ENCODE measurements at regions not wholly inside any gene's neighbourhood (a gene's known extent, or its start where the extent isn't known, plus 50 kb on each side); places are given as distances from the start of the nearest gene placed in this dataset.
"Not testable (repeated sequence)": the region's sequence is repeated elsewhere in the genome, so short reads cannot be mapped to it uniquely, and the experiment has no call there.

- no peak for DNase-seq
Observed at GRCh38 chr9:7340451-7340850, 459.1 kb downstream of the DMAC1 start.

DNA sequence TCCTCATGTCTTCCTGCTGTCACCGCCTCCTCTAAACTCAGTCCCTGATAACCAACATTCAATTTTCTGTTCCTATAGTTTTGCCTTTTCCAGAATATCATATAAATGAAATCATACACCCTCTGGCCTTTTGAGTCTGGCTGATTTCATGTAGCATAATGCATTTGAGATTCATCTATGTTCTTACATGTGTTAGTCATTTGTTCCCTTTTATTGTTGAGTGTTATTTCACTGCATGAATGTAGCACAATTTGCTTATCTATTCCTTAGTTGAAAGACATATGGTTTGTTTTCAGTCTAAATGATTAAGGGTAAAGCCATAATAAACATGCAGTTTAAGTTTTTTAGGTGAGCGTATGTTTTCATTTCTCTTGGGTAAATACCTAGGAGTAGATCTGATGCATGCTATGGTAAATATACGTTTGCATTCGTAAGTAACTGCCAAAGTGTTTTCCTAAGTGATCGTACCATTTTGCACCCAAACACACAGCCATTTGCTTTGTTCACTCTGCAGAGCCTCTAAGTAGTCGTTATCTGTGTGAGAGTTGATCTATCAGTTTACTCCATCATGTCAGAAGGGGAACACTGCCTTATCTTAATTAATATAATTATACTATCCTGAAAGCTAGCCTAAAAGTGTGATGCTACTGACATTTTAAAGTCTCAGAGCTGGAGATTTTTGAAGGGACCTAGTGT lies 460.8 kb downstream of the DMAC1 start:
- DNase-seq = no peak

DNA sequence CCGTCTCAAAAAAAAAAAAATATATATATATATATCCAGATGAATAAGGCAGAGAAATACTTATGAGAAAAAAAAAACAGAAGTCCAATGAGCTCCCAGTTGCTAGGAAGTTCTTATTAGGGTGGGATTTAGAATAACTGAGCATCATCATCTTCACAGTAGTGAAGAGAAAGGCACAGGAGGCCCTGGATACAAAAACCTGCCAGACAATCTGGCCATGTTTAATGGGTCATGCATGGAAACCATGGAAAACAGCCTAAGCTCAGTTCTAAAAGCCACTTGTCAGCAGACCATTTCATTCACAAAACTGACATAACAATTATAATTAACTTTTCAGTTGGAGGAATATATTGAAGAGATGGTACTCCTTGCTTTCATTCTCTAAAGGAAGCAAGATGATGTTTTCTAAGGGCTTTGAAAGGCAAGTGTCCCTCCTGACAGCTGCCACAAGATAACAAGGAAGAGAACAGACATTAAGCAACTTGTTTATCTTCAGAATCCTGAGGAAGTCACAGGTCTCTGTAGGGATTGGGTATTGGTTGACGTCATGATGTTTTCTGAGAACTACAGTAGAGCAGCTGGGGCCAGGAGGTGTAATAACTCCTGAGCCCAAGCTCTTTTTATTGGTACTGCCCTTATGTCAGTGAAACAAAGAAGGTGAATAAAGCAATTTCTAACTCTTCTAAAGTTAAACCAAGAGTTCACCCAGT lies 463.1 kb downstream of the DMAC1 start:
- no peak for DNase-seq

DNA sequence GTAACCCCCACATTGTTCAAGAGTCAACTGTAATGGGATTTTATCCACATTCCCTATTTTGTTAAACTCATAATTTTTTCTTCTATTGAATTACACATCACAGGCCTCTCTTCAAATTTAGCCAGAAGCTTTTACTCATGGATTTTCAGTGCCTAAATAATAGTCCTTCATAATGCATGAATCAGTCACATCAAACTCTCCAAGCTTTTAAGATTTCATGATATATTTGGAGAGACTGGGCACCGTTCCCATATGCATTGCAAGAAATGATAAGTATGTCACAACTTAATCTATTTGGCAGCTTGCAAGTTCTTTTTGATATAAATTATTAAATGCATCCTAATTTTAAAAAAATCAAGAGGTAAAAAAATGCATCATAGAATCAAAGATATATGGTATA lies 465.9 kb downstream of the DMAC1 start:
- DNase-seq = no peak

GRCh38 chr9:7332780-7333179 lies 466.8 kb downstream of the DMAC1 start:
- no peak for DNase-seq

- no peak for DNase-seq
Observed at GRCh38 chr9:7328453-7328852, 471.1 kb downstream of the DMAC1 start.

DNA sequence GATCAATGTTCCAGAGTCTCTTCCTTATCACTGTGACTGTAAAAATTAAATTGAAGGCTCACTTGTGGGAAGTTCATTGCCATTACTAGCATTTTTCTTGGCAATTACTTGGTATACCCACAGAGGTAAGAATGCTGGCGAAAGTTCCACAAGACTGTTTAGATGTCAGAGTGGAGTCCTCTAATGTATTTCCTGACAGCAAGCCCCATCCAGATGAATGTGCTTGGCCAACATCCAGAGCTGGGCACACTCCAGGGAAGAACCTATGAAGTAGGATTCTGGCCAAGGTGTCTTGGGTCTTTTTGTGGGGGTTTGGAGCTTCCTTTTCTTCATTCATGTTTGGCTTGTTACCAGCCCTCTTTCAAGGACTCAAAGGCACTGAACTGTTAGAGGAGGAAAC lies 473.6 kb downstream of the DMAC1 start:
- DNase-seq = no peak

GRCh38 chr9:7324152-7324598 lies 475.4 kb downstream of the DMAC1 start:
- DNase-seq = no peak

DNA sequence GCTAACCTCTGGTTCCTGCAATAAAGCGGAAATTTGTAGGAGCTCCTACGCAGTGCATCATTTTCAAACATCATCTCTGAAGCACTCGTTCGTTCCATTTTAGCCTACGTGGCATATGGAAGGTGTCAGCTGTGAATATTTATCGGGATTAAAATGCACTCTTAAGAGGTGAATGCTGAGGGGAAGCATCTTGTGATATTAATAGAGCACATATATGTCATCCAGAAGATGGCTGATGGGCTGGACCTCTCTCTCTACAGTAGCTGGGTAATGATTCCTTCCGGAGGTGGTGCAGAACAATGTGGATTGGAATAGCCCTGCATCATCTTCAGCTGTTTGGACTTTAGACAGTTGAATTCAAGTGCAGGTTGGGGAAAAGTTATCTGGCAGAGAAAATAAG lies 478.7 kb downstream of the DMAC1 start:
- DNase-seq = no peak

DNA sequence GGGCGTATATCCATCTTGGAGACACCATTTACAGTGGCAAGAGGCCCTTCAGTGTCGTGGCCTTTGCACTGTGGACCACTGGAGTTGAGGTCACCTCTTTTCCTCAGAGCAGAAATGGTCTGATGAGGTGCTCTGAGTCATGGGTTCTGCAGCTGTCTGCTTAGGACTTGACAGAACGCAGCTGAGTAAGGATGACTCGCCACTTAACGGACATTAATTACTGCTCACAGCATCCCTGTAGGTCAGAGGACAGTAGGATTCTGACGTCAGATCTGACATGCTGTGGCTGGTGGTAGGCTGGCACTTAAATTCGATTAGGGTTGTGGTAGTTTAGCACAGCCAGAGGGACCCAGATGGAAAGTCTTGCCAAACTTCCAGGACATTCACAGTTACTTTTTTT lies 479.4 kb downstream of the DMAC1 start:
- DNase-seq = peak; percentile 76

DNA sequence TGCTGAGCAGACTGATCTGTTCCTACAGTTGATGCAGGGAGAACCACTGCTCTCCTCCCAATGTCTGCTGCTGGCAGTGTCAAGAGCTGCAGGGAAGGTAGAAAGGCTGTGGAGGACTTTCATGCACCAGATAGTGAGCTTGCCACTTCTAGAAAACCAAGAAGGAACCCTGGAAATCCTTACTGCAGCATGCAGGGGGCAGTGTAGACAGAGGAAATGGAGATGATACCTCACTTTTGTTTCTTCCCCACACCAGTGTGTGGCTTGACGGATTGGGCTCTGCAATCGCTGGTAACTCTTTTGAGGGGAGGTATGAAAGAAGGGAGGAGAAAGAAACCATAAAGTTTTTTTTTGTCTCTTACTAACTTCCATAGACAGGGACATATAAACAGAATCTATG lies 480.7 kb downstream of the DMAC1 start:
- no peak for DNase-seq

DNA sequence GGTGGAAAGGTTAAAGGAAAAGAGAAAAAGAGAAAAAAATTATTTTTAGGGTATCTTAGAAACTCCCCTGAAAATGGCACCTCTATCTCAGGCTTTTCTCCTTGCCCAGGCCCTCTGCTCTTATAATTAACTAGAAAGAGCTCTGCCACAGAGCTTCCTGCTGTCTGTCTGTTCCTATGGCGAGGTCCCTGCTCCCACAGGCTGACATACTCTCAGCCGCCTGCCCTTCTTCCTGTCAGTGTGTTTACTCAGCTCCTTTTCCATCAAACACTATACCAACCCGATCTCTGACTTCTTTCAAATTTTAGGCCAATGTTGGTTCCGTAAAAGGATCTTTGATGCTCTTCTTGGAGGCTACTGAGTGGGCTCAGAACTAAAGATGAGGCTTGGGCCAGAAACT lies 482.6 kb downstream of the DMAC1 start:
- no peak for DNase-seq

DNA sequence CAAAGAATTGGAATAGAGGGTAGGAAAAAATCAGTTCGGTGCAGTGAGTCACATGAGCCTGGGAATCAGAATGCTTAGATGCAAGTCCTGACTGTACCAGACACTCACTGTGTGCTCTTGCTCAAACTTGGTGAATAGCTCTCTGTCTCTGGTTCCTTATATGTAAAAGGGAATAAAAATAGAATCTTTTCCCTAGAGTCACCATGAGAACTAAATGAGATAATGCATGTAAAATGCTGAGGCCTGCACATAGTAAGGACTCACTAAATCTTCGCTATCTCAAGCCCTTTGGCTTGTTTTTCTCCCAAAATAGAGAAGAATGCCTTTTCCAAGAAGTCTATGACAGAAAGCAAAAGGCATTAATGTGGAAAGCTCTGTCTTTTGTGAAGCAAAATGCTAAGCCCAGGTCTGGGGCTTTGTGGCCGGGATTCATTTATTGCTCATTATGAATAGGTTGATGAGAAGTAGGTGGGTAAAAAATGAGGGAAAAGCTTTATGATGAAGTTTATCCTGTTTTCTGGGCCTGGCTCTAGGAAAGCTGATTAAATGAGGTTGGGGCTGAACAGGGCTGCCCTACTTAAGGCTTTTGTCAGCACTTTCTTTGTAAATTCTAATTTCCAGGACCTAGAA lies 483.3 kb downstream of the DMAC1 start:
- DNase-seq = peak; percentile 58

DNA sequence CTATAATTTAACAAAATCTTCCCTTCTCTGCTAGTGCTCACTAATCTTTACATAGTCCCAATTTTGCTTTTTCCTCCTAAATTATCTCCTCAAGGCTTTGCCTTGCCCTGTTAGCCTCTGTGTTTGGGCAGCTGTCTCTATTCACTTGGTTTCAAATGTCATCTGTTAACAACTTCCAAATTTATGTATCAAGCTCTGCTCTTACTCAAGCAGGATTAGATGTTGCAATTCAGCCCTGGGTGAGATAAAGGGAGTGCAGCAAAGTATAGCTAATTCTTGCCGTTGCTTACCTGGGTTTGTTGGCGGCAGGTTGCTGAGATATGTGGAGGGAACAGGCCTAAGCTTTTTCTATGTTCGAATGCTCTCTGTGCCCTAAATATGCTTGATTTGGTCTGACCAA lies 483.8 kb downstream of the DMAC1 start:
- no peak for DNase-seq

- no peak for DNase-seq
Observed at GRCh38 chr9:7315116-7315515, 484.5 kb downstream of the DMAC1 start.

- no peak for DNase-seq
Observed at GRCh38 chr9:7313389-7313788, 486.2 kb downstream of the DMAC1 start.

GRCh38 chr9:7309051-7309450 lies 490.5 kb downstream of the DMAC1 start:
- DNase-seq = not testable (repeated sequence)

DNA sequence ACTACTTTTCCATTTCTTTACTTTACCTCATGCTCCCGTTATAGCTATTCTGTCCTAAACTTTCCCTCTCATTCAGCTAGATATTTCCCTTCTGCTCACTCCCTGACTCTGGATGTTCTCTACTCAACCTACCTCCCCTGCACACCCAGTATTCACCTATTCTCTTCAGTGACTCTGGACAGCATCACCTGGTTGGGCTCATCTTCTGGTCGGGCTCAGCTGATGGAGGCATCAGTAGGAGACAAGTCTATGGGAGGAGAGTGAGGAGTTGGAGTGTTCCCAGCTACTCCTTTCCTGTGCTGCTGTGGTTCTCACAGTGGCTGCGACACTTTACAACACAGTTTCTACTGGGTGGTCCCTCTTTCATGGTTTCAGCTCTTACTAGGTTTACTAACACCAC lies 493.9 kb downstream of the DMAC1 start:
- DNase-seq = no peak

- DNase-seq = no peak
Observed at GRCh38 chr9:7304627-7304995, 495.0 kb downstream of the DMAC1 start.

DNA sequence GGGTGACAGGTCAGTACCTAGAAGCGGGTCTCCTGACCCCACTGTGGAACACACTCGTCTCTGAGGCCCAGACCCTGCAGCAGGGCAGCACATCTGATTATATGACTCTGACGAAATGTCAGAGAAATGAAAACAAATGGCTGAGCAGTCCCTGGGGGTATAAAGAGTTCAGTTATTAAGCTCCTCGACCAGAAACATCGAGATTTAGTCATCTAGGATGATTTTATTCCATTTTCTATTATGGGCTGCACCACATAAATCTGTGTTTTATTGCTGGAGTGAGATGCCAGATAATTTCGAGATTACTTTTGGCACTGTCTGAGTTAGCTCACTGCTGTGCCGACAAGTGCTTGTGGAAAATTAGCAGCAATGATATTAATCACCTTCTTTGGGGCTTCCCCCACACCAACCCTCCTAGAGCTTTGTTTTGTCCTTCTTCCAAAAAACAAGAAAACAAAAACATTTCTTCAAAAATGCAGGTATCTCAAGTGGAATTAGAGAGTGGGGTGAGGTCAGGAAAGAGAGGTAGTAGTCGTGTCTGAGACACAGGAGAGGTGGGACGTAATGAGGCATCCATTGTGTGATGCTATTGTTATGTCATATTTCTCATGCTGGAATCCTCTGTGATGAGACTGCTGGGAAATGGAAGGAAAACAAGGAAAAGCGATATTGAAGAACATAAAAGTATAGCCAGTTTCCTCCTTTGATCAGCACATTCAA lies 495.5 kb downstream of the DMAC1 start:
- no peak for DNase-seq

DNA sequence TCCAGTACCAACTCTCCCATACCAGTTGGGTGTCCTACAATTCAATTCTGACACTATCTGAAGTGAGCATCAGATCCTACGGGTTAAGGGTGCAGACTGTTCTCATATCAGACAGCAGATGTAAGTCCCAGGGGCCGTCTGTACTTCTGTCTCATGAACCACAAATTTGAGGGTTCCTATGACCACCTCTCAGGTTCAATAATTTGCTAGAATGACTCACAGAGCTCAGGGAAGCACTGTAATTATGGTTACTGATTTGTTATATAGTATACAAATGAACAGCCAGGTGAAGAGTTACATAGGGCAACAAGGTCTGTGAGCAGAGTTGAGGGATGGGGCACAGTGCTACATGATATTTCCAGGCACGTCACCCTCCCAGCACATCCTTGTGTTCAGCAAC lies 499.1 kb downstream of the DMAC1 start:
- no peak for DNase-seq

GRCh38 chr9:7298123-7298522 lies 501.5 kb downstream of the DMAC1 start:
- no peak for DNase-seq

- no peak for DNase-seq
Observed at GRCh38 chr9:7297521-7297920, 502.1 kb downstream of the DMAC1 start.
